Parathyroid adenoma (tissue), 2 donors: ENCODE measurements at regions not wholly inside any gene's neighbourhood (a gene's known extent, or its start where the extent isn't known, plus 50 kb on each side); places are given as distances from the start of the nearest gene placed in this dataset.
A peak's percentile ranks its signal among the peaks of the same experiment; 100 is the strongest.
"Not testable (repeated sequence)": the region's sequence is repeated elsewhere in the genome, so short reads cannot be mapped to it uniquely, and the experiment has no call there.

Experiments
- H2AFZ ChIP-seq: fragments of 300-600 bp; sonication (generic); one replicate; pipeline ENCODE4 v1.7.0; 2017; ENCODE audit warnings: antibody characterized with exemption, mild to moderate bottlenecking
- H3K27ac ChIP-seq: fragments of 300-600 bp; sonication (generic); one replicate; pipeline ENCODE4 v1.7.0; 2017
- H3K27me3 ChIP-seq: fragments of 300-600 bp; sonication (generic); one replicate; pipeline ENCODE4 v1.7.0; 2017; ENCODE audit warnings: low read length; ENCODE audit not compliant: control insufficient read depth, insufficient read depth
- H3K36me3 ChIP-seq: fragments of 300-600 bp; sonication (generic); one replicate; pipeline ENCODE4 v1.7.0; 2017; ENCODE audit warnings: low read length; ENCODE audit not compliant: control insufficient read depth, insufficient read depth
- H3K4me1 ChIP-seq: fragments of 300-600 bp; sonication (generic); one replicate; pipeline ENCODE4 v1.7.0; 2017; ENCODE audit warnings: control low read depth
- H3K4me2 ChIP-seq: fragments of 300-600 bp; sonication (generic); one replicate; pipeline ENCODE4 v1.7.0; 2017; ENCODE audit warnings: low read length
- H3K4me3 ChIP-seq: fragments of 300-600 bp; sonication (generic); one replicate; pipeline ENCODE4 v1.7.0; 2017; ENCODE audit warnings: low read depth, low read length
- H3K79me2 ChIP-seq: fragments of 300-600 bp; sonication (generic); one replicate; pipeline ENCODE4 v1.7.0; 2017; ENCODE audit warnings: control low read depth
- H3K9ac ChIP-seq: fragments of 300-600 bp; sonication (generic); one replicate; pipeline ENCODE4 v1.7.0; 2017; ENCODE audit warnings: mild to moderate bottlenecking
- H3K9me3 ChIP-seq: fragments of 300-600 bp; sonication (generic); one replicate; pipeline ENCODE4 v1.7.0; 2017; ENCODE audit warnings: low read length; ENCODE audit not compliant: control insufficient read depth
- donor health status: primary hyperparathyroidism.

GRCh38 chr2:89129440-89129839 is 438.0 kb downstream of the RPIA start:
- not testable (repeated sequence) for H3K9ac ChIP-seq, H3K36me3 ChIP-seq, H2AFZ ChIP-seq, H3K27ac ChIP-seq, H3K79me2 ChIP-seq, H3K4me3 ChIP-seq, H3K9me3 ChIP-seq, H3K4me1 ChIP-seq, H3K4me2 ChIP-seq, H3K27me3 ChIP-seq

- not testable (repeated sequence) for H3K9ac ChIP-seq, H3K27me3 ChIP-seq, H3K36me3 ChIP-seq, H3K27ac ChIP-seq, H3K4me3 ChIP-seq, H3K4me1 ChIP-seq, H3K9me3 ChIP-seq, H3K4me2 ChIP-seq, H2AFZ ChIP-seq, H3K79me2 ChIP-seq
Observed at GRCh38 chr2:89130665-89131308, 439.3 kb downstream of the RPIA start.

GRCh38 chr2:89142959-89143358 is 451.5 kb downstream of the RPIA start:
- not testable (repeated sequence) for H3K9ac ChIP-seq, H3K4me1 ChIP-seq, H3K79me2 ChIP-seq, H3K27me3 ChIP-seq, H3K9me3 ChIP-seq, H3K4me3 ChIP-seq, H3K27ac ChIP-seq, H3K36me3 ChIP-seq, H3K4me2 ChIP-seq
- peak overlapping the region; percentile 17 for H2AFZ ChIP-seq

GRCh38 chr2:89145342-89145741 is 453.9 kb downstream of the RPIA start:
- H3K4me3 ChIP-seq, H3K9me3 ChIP-seq, H3K27ac ChIP-seq, H3K4me2 ChIP-seq, H3K9ac ChIP-seq, H3K79me2 ChIP-seq, H3K36me3 ChIP-seq, H3K4me1 ChIP-seq, H2AFZ ChIP-seq, H3K27me3 ChIP-seq: not testable (repeated sequence)

GRCh38 chr2:89148256-89148655 is 456.8 kb downstream of the RPIA start:
- H3K36me3 ChIP-seq, H3K4me3 ChIP-seq, H3K27ac ChIP-seq, H3K79me2 ChIP-seq, H3K4me1 ChIP-seq, H2AFZ ChIP-seq, H3K4me2 ChIP-seq, H3K9ac ChIP-seq, H3K9me3 ChIP-seq, H3K27me3 ChIP-seq: not testable (repeated sequence)

GRCh38 chr2:89151699-89152098 is 460.2 kb downstream of the RPIA start:
- not testable (repeated sequence) for H3K4me1 ChIP-seq, H3K4me3 ChIP-seq, H3K79me2 ChIP-seq, H3K9me3 ChIP-seq, H3K4me2 ChIP-seq, H3K36me3 ChIP-seq, H3K9ac ChIP-seq, H2AFZ ChIP-seq, H3K27me3 ChIP-seq, H3K27ac ChIP-seq

GRCh38 chr2:89152501-89152900 is 461.0 kb downstream of the RPIA start:
- H3K79me2 ChIP-seq, H3K4me2 ChIP-seq, H3K36me3 ChIP-seq, H3K4me1 ChIP-seq, H3K9ac ChIP-seq, H3K9me3 ChIP-seq, H3K27me3 ChIP-seq, H2AFZ ChIP-seq, H3K27ac ChIP-seq, H3K4me3 ChIP-seq: not testable (repeated sequence)

GRCh38 chr2:89153210-89153609 is 461.7 kb downstream of the RPIA start:
- H3K4me3 ChIP-seq, H3K9me3 ChIP-seq, H3K4me1 ChIP-seq, H3K79me2 ChIP-seq, H3K9ac ChIP-seq, H3K4me2 ChIP-seq, H3K27me3 ChIP-seq, H3K36me3 ChIP-seq, H3K27ac ChIP-seq, H2AFZ ChIP-seq: not testable (repeated sequence)
